T-cell (primary cell): ENCODE measurements at regions not wholly inside any gene's neighbourhood (a gene's known extent, or its start where the extent isn't known, plus 50 kb on each side); places are given as distances from the start of the nearest gene placed in this dataset.

Experiments used
- ATAC-seq, 4 experiments: fragments of 200-7000 bp in 3 of 4; fragments of 150-1000 bp in 1 of 4; cut with Tn5 transposase; replicated peaks in 1 of 4; 1 replicate in 3 of 4; 2 replicates in 1 of 4; pipeline ENCODE4 v1.10.0; 2021; ENCODE audit warnings: moderate library complexity in 3 of 4, mild to moderate bottlenecking in 2 of 4, moderate number of reproducible peaks in 1 of 4
- CTCF ChIA-PET, 2 donors: fragments of 300-600 bp; sonication (Branson Sonifier 250); formaldehyde crosslinking; loops; one replicate each; lab custom pipeline; 2022; ENCODE audit warnings: antibody characterized with exemption in 2 of 2; lab: Charles Lee
- POLR2A ChIA-PET, 2 donors: fragments of 300-600 bp; sonication (Branson Sonifier 250); formaldehyde crosslinking; loops; one replicate each; lab custom pipeline; 2022; ENCODE audit warnings: antibody characterized with exemption in 2 of 2; lab: Charles Lee
- DNase-seq, 35 experiments: peaks; one replicate each; pipeline versions ENCODE4 v3.0.0 to v3.0.0-alpha.2; 2013 to 2023
- H3K27ac ChIP-seq: one replicate; pipeline ENCODE4 v1.5.1; 2013; ENCODE audit warnings: low read length
- H3K27me3 ChIP-seq, 2 experiments: replicated peaks in 1 of 2; 1 replicate in 1 of 2; 2 replicates in 1 of 2; pipeline versions ENCODE4 v1.6.1 to v1.7.0; 2013; ENCODE audit warnings: low read length in 1 of 2, mixed read lengths in 1 of 2; ENCODE audit not compliant: control insufficient read depth in 2 of 2, insufficient read depth in 2 of 2; ENCODE audit errors: extremely low read depth in 1 of 2
- H3K36me3 ChIP-seq, 2 donors: 1 replicate in 1 of 2; 2 replicates in 1 of 2; pipeline versions ENCODE4 v1.6.1 to v1.7.0; 2013; ENCODE audit warnings: low read length in 1 of 2; ENCODE audit not compliant: control insufficient read depth in 2 of 2, insufficient read depth in 1 of 2; ENCODE audit errors: extremely low read depth in 1 of 2
- H3K4me1 ChIP-seq, 2 experiments: 1 replicate in 1 of 2; 2 replicates in 1 of 2; pipeline versions ENCODE4 v1.6.1 to v1.7.0; 2013; ENCODE audit warnings: low read length in 2 of 2, mixed read lengths in 1 of 2; ENCODE audit not compliant: insufficient read depth in 2 of 2, control insufficient read depth in 1 of 2; ENCODE audit errors: extremely low read depth in 1 of 2
- H3K4me3 ChIP-seq, 2 donors: 1 replicate in 1 of 2; 2 replicates in 1 of 2; pipeline versions ENCODE4 v1.5.1 to v1.7.0; 2013; ENCODE audit warnings: mild to moderate bottlenecking in 2 of 2, low read length in 1 of 2, moderate library complexity in 1 of 2; ENCODE audit not compliant: control insufficient read depth in 1 of 2; ENCODE audit errors: extremely low read depth in 1 of 2
- H3K9me3 ChIP-seq: 2 replicates; pipeline ENCODE4 v1.7.0; 2013
- H3K27ac Mint-ChIP-seq, 2 donors: one replicate each; pipeline ENCODE4 v1.8.0; 2020 to 2021; ENCODE audit warnings: mild to moderate bottlenecking in 2 of 2, mixed read lengths in 2 of 2
- H3K27me3 Mint-ChIP-seq, 2 donors: one replicate each; pipeline ENCODE4 v1.8.0; 2021 to 2022; ENCODE audit warnings: mixed read lengths in 2 of 2
- H3K36me3 Mint-ChIP-seq: one replicate; pipeline ENCODE4 v1.8.0; 2021; ENCODE audit warnings: mixed read lengths
- H3K4me1 Mint-ChIP-seq, 3 donors: one replicate each; pipeline ENCODE4 v1.8.0; 2020 to 2022; ENCODE audit warnings: mixed read lengths in 3 of 3, mild to moderate bottlenecking in 1 of 3
- H3K4me3 Mint-ChIP-seq, 3 donors: one replicate each; pipeline ENCODE4 v1.8.0; 2020 to 2022; ENCODE audit warnings: mild to moderate bottlenecking in 3 of 3, mixed read lengths in 3 of 3, moderate library complexity in 3 of 3
- H3K9me3 Mint-ChIP-seq, 3 donors: one replicate each; pipeline ENCODE4 v1.8.0; 2020 to 2022; ENCODE audit warnings: mixed read lengths in 3 of 3
- WGBS: methylation state at CpG from one replicate; pipeline ENCODE4 v1.1.5; 2013; ENCODE audit warnings: missing lambda C conversion rate; ENCODE audit not compliant: insufficient coverage; 5-methylcytosine and 5-hydroxymethylcytosine counted together

- H3K36me3 Mint-ChIP-seq, result no peaks in the 10 kb centered on the region
- H3K27ac Mint-ChIP-seq, result no peak overlapping the region
Observed at GRCh38 chr16:59123479-59123878, 389.4 kb upstream of the GOT2 start.

DNA sequence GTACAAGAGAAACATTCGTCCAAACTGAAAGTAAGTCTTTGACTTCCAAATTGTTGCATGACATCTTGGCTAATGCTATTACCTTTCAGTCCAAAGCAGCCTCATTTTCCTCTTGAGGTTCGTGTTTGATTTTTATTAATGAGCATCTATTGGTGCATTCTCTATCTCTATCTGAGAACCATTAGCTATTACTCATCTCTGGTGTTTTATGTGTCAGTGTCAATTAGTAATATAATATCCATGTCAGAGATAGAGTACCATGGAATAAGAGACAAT, 388.1 kb upstream of the GOT2 start:
- CTCF ChIA-PET, result no interaction called here
- Histone ChIP-seq H3K4me3 (no peak overlapping the region), H3K27ac (no peak overlapping the region), H3K9me3 (no peaks in the 10 kb centered on the region), H3K27me3 (no peaks in the 10 kb centered on the region), H3K4me1 (no peaks in the 10 kb centered on the region), H3K36me3 (no peaks in the 10 kb centered on the region)
- no peak for ATAC-seq
- no peak for DNase-seq
- H3K9me3 Mint-ChIP-seq, result peaks cover 0 to 5% (median under 1%) of the 10 kb centered on the region in 3 donors
- POLR2A ChIA-PET, result no interaction called here
- no peaks in the 10 kb centered on the region for H3K27me3 Mint-ChIP-seq
- no CpG with 5 or more reads among the region's 2 CpGs for WGBS
- H3K4me1 Mint-ChIP-seq, result no peaks in the 10 kb centered on the region
- H3K27ac Mint-ChIP-seq, result no peak overlapping the region
- H3K4me3 Mint-ChIP-seq, result no peak overlapping the region
- no peaks in the 10 kb centered on the region for H3K36me3 Mint-ChIP-seq

More at GRCh38 chr16:59123479-59123878, 389.4 kb upstream of the GOT2 start:
- Histone ChIP-seq H3K4me3 (no peak overlapping the region), H3K4me1 (no peaks in the 10 kb centered on the region), H3K27me3 (no peaks in the 10 kb centered on the region), H3K9me3 (no peaks in the 10 kb centered on the region), H3K36me3 (no peaks in the 10 kb centered on the region), H3K27ac (no peak overlapping the region)
- Mint-ChIP-seq H3K27me3 (no peaks in the 10 kb centered on the region), H3K4me3 (no peak overlapping the region), H3K9me3 (peaks cover 0 to 5% (median 0%) of the 10 kb centered on the region in 3 donors), H3K4me1 (no peaks in the 10 kb centered on the region)
- POLR2A ChIA-PET, result no interaction called here
- CTCF ChIA-PET, result no interaction called here
- ATAC-seq (no peak), DNase-seq (no peak)
- WGBS, result no CpG with 5 or more reads among the region's 1 CpG

- no peak overlapping the region for H3K4me3 Mint-ChIP-seq
- H3K9me3 Mint-ChIP-seq, result peaks cover 0 to 6% (median 5%) of the 10 kb centered on the region in 3 donors
Observed at GRCh38 chr16:59121411-59122261, 387.5 kb upstream of the GOT2 start.

GRCh38 chr16:59116744-59117143, 382.6 kb upstream of the GOT2 start:
- no peaks in the 10 kb centered on the region for H3K36me3 ChIP-seq
- Mint-ChIP-seq H3K27me3 (no peaks in the 10 kb centered on the region), H3K4me3 (no peak overlapping the region), H3K36me3 (no peaks in the 10 kb centered on the region), H3K27ac (no peak overlapping the region), H3K4me1 (no peaks in the 10 kb centered on the region), H3K9me3 (peaks cover 0 to 12% (median 12%) of the 10 kb centered on the region in 3 donors)
- ATAC-seq (no peak), DNase-seq (no peak)
- POLR2A ChIA-PET, result no interaction called here
- H3K9me3 ChIP-seq, result no peaks in the 10 kb centered on the region
- H3K27me3 ChIP-seq, result no peaks in the 10 kb centered on the region
- no peak overlapping the region for H3K27ac ChIP-seq
- CTCF ChIA-PET, result no interaction called here
- no peaks in the 10 kb centered on the region for H3K4me1 ChIP-seq
- WGBS, result 60% methylated on average over 1 of the region's 2 CpGs
- H3K4me3 ChIP-seq, result no peak overlapping the region

More at GRCh38 chr16:59121411-59122261, 387.5 kb upstream of the GOT2 start:
- Histone ChIP-seq H3K9me3 (no peaks in the 10 kb centered on the region), H3K4me3 (no peak overlapping the region), H3K4me1 (no peaks in the 10 kb centered on the region), H3K27me3 (no peaks in the 10 kb centered on the region), H3K27ac (no peak overlapping the region), H3K36me3 (no peaks in the 10 kb centered on the region)
- H3K27me3 Mint-ChIP-seq, result no peaks in the 10 kb centered on the region
- no peak for DNase-seq
- ChIA-PET POLR2A (interaction anchor here in 1 of 2 donors (0.6 kb wide), 1 partner anchor 140 kb away, joined by 3 read pairs; no protein-coding TSS in a partner anchor), CTCF (interaction anchor here in 1 of 2 donors (0.6 kb wide), 1 partner anchor 22 kb away, joined by 3 read pairs; no protein-coding TSS in a partner anchor)
- no peak for ATAC-seq
- no peak overlapping the region for H3K27ac Mint-ChIP-seq
- no peaks in the 10 kb centered on the region for H3K4me1 Mint-ChIP-seq
- H3K36me3 Mint-ChIP-seq, result no peaks in the 10 kb centered on the region

- H3K4me1 ChIP-seq, result no peaks in the 10 kb centered on the region
- no peaks in the 10 kb centered on the region for H3K36me3 ChIP-seq
- Mint-ChIP-seq H3K4me1 (no peaks in the 10 kb centered on the region), H3K27ac (no peak overlapping the region), H3K9me3 (peaks cover 0 to 22% (median 14%) of the 10 kb centered on the region in 3 donors), H3K36me3 (no peaks in the 10 kb centered on the region), H3K27me3 (no peaks in the 10 kb centered on the region), H3K4me3 (no peak overlapping the region)
- no peaks in the 10 kb centered on the region for H3K27me3 ChIP-seq
- POLR2A ChIA-PET, result no interaction called here
- no peak overlapping the region for H3K4me3 ChIP-seq
- H3K27ac ChIP-seq, result no peak overlapping the region
- ATAC-seq, result no peak
- H3K9me3 ChIP-seq, result no peaks in the 10 kb centered on the region
- no CpG with 5 or more reads among the region's 1 CpG for WGBS
- DNase-seq, result no peak
- CTCF ChIA-PET, result no interaction called here
Observed at GRCh38 chr16:59114790-59115189, 380.7 kb upstream of the GOT2 start.

DNA sequence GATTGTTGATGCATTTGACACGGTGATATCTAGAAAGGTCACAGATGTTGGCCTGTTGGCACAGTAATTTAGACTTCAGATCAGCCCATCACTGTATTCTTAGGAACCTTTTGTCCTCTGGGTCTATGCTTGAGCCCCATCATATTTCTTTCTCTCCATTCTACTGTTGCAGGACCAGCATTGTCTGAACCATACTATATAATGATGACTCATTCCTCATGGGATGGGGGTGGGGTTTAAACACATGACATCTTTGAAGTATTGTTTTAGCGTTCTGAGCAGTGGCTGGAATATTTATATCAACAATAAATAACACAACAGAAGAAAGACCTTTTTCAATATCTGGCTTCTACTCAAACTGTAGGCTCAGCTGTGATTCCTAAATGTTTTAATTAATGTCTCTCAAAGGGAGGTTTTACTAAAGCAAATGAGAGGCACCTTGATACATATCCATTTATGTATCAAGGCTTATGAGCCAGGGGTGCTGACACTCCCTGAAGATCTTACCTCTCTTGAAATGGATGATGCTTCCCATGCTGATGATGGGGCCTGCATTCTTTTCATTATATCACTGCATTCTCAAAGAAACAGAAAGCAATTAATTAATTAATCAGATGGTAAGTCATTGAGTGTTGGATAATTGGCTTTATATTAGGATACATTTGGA, 379.0 kb upstream of the GOT2 start:
- Mint-ChIP-seq H3K27me3 (no peaks in the 10 kb centered on the region), H3K9me3 (peaks cover 0 to 22% (median 12%) of the 10 kb centered on the region in 3 donors), H3K4me1 (no peaks in the 10 kb centered on the region), H3K4me3 (no peak overlapping the region), H3K36me3 (no peaks in the 10 kb centered on the region), H3K27ac (no peak overlapping the region)
- ATAC-seq, result no peak
- ChIA-PET CTCF (no interaction called here), POLR2A (no interaction called here)
- WGBS, result 100% methylated on average over 1 of the region's 2 CpGs
- no peaks in the 10 kb centered on the region for H3K9me3 ChIP-seq
- H3K36me3 ChIP-seq, result no peaks in the 10 kb centered on the region
- DNase-seq, result no peak
- no peaks in the 10 kb centered on the region for H3K27me3 ChIP-seq
- no peaks in the 10 kb centered on the region for H3K4me1 ChIP-seq
- no peak overlapping the region for H3K4me3 ChIP-seq
- H3K27ac ChIP-seq, result no peak overlapping the region
